Lower leg skin (tissue), 4 donors: ENCODE measurements at regions not wholly inside any gene's neighbourhood (a gene's known extent, or its start where the extent isn't known, plus 50 kb on each side); places are given as distances from the start of the nearest gene placed in this dataset.

Experiments used
- DNase-seq, 2 donors: peaks; one replicate each; pipeline ENCODE4 v3.0.0-alpha.2; 2019; ENCODE audit warnings: low spot score in 2 of 2
- H3K4me3 ChIP-seq: fragments of 200-600 bp; sonication (generic); 2 replicates; pipeline ENCODE4 v1.5.1; 2017; ENCODE audit warnings: mild to moderate bottlenecking, low read depth; ENCODE audit not compliant: poor library complexity, severe bottlenecking
- POLR2A ChIP-seq, 2 donors: fragments of 450-650 bp; IDR thresholded peaks; one replicate each; pipeline ENCODE4 v1.6.1; 2016 to 2017; ENCODE audit warnings: antibody characterized with exemption in 2 of 2, mild to moderate bottlenecking in 1 of 2, moderate library complexity in 1 of 2
- WGBS, 2 donors: methylation state at CpG; one replicate each; pipeline ENCODE4 v1.1.5; 2018; 5-methylcytosine and 5-hydroxymethylcytosine counted together
- intact Hi-C: fragments of 100-400 bp; cut with DNase I; formaldehyde crosslinking; loops from one replicate; pipeline ENCODE4 v1.15.0; 2023; ENCODE audit warnings: low total_unique reads
- TF ChIP-seq, protein P1 (sequence below), 3 donors: fragments of 450-650 bp; IDR thresholded peaks; one replicate each; pipeline ENCODE4 v1.5.1; 2016; ENCODE audit warnings: antibody characterized with exemption in 3 of 3, mild to moderate bottlenecking in 3 of 3, moderate library complexity in 2 of 3

DNA sequence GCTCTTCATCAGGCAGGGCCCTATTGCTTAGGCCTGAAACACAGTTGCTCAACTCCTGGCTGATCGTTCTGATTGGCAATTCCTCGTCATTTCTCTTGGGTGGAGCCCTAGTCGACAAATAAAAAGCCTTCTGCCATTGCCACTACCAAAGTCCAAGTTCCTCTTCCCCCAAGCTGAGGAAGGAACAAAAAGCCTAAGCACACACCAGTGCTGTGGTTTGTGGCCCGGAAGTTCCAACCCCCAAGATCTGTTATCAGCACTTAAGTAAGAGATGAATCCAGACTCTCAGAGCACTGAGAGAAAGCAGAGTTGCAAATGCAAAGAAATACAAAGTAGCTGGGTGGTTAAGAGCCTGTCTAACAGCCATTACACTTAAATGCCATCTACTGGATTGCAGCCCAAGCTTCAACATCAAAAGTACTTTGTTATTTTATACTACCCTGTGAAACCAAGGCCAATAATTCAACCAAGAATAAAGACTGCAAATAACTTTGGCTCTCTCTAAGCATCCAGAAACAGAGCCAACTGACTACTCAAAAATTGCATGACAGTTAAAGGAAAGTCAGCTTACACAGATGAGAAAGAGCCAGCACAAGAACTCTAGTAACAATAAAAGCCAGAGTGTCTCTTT, 1024.0 kb downstream of the GRIK2 start:
- WGBS, 2 donors = 64 to 76% methylated on average over 4 of the region's 4 CpGs
- no peak for TF ChIP-seq POLR2A (IDR thresholded peaks at IDR 0.05)
- TF ChIP-seq, protein P1, sequence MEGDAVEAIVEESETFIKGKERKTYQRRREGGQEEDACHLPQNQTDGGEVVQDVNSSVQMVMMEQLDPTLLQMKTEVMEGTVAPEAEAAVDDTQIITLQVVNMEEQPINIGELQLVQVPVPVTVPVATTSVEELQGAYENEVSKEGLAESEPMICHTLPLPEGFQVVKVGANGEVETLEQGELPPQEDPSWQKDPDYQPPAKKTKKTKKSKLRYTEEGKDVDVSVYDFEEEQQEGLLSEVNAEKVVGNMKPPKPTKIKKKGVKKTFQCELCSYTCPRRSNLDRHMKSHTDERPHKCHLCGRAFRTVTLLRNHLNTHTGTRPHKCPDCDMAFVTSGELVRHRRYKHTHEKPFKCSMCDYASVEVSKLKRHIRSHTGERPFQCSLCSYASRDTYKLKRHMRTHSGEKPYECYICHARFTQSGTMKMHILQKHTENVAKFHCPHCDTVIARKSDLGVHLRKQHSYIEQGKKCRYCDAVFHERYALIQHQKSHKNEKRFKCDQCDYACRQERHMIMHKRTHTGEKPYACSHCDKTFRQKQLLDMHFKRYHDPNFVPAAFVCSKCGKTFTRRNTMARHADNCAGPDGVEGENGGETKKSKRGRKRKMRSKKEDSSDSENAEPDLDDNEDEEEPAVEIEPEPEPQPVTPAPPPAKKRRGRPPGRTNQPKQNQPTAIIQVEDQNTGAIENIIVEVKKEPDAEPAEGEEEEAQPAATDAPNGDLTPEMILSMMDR (IDR thresholded peaks at IDR 0.05) = no peak
- no peak for DNase-seq
- no peak overlapping the region for H3K4me3 ChIP-seq
- intact Hi-C loops = no loop called here

DNA sequence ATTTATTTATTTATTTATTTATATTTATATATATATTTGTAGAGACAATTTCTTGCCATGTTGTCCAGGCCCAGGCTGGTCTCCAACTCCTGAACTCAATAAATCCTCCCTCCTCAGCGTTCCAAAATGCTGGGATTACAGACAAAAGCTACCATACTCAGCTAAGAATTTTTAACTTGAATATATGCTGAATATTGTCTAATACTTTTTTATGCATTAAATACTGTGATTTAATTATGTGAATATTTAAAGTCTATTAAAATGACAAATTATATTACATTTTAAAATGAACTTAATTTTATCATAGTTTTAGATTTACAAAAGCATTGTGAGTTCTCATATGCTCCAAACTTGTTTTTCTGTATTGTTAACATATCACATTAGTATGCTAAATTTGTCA, 1022.4 kb downstream of the GRIK2 start:
- intact Hi-C loops = no loop called here
- no peak overlapping the region for H3K4me3 ChIP-seq
- no peak for TF ChIP-seq POLR2A (IDR thresholded peaks at IDR 0.05)
- TF ChIP-seq, protein P1 (IDR thresholded peaks at IDR 0.05) = no peak
- 69 to 83% methylated on average over 1 of the region's 1 CpG for WGBS, 2 donors
- no peak for DNase-seq

DNA sequence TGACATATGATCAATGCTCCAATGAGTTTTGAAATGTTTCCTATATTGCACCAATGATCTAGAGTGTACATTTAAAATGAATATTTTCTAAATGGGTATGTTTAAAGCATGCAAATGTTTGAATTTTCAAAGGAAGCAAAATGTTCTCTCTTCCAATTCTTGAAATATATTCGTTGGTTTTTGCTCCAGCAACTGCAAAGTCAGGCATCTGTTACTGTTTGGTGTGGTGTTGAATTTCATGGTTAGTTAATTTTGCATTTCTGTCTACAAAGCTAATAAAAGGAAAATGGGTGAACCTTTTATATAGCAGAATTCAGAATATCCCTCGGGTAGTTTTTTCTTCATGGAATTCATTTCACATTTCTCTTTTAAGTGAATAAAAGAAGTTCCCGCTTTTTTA, 1018.3 kb downstream of the GRIK2 start:
- 57 to 71% methylated on average over 3 of the region's 3 CpGs for WGBS, 2 donors
- H3K4me3 ChIP-seq = no peak overlapping the region
- DNase-seq = no peak
- intact Hi-C loops = no loop called here
- TF ChIP-seq, protein P1 (IDR thresholded peaks at IDR 0.05) = no peak
- no peak for TF ChIP-seq POLR2A (IDR thresholded peaks at IDR 0.05)

DNA sequence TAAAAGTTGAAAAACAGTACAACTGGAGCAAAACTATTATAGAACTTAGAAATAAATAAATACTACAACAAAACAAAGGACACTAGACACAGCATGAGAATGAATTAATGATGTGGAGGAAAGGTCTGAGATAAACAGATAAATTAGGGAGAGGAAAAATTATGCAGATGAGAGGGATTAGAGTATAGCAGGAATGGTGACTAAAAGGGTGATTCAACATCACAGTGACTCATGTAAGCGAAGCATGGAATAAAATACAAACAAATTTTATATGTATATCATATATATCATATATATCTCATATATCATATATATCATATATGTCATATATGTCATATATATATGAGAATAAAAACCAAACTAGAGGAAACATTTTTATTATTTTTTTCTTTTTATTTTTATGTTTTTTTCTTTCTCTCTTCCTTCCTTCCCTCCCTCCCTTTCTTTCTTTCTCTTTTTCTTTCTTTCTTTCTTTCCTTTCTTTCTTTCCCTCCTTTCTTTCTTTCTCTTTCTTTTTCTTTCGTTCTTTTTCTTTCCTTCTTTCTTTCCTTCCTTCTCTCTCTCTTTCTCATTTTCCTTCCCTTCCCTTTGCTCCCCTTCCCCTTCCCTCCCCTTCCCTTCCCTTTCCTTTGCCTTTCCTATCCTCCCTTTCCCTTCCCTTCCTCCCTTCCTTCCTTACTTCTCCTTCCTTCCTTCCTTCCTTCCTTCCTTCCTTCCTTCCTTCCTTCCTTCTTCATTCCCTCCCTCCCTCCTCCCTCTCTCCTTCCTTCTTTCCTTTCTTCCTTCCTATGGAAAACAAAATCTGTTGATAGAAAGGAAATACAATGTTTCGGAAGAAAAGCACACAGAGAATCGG, 1014.6 kb downstream of the GRIK2 start:
- TF ChIP-seq, protein P1 (IDR thresholded peaks at IDR 0.05) = no peak
- TF ChIP-seq POLR2A (IDR thresholded peaks at IDR 0.05) = no peak
- intact Hi-C loops = no loop called here
- WGBS, 2 donors = 66 to 79% methylated on average over 4 of the region's 4 CpGs

DNA sequence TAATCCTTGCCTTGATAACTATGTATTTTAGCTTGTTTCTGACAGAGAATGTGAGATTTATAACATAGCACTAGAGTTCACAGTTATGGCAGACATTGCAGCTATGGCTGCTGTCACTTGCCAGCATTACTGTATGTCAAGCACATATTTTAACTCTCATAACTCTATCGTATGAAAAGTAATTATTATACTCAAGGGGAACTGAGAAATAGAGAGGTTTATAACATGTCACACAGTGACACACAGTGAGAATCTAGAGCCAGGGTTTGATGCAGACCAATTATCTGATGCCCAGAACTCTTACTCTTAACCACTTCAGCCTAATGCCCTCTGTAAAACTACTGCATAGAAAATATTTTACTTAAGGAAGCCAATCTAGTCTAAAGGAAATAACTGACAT, 1012.4 kb downstream of the GRIK2 start:
- 48 to 53% methylated on average over 1 of the region's 1 CpG for WGBS, 2 donors
- no peak overlapping the region for H3K4me3 ChIP-seq
- no peak for TF ChIP-seq POLR2A (IDR thresholded peaks at IDR 0.05)
- TF ChIP-seq, protein P1 (IDR thresholded peaks at IDR 0.05) = no peak
- intact Hi-C loops = no loop called here
- no peak for DNase-seq

More for the DNA sequence above, 1014.6 kb downstream of the GRIK2 start:
- no peak for DNase-seq
- no peak overlapping the region for H3K4me3 ChIP-seq
